Stimulated activated CD8-positive, alpha-beta memory T cell treated with anti-CD3 and anti-CD28 coated beads, Interleukin-7, amount 100 ng/mL, for 1 hour (primary cell): ENCODE measurements at regions not wholly inside any gene's neighbourhood (a gene's known extent, or its start where the extent isn't known, plus 50 kb on each side); places are given as distances from the start of the nearest gene placed in this dataset.

Experiments used
- DNase-seq, 2 donors: peaks; one replicate each; pipeline ENCODE4 v3.0.0-alpha.2; 2020; ENCODE audit warnings: low read depth in 2 of 2

DNA sequence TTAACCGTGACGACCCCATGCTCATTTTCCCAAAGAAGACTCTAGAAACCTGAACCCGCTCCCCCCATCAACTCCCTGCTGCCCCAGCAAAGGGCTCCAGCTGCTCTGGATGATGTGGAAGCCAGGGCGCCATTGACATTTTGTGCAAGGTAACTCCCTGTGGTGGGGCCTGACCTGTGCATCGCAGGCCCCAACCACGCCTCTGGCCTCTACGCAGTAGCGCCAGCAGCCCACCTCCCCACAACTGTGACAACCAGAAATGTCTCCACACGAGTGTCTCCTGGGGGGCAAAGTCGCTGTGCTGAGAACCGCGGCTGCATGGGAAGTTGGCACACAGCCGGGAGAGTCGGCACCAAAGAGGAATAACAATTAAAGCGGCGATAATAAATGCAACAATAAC is 86.9 kb upstream of the PRR5 start:
- no peak for DNase-seq

DNA sequence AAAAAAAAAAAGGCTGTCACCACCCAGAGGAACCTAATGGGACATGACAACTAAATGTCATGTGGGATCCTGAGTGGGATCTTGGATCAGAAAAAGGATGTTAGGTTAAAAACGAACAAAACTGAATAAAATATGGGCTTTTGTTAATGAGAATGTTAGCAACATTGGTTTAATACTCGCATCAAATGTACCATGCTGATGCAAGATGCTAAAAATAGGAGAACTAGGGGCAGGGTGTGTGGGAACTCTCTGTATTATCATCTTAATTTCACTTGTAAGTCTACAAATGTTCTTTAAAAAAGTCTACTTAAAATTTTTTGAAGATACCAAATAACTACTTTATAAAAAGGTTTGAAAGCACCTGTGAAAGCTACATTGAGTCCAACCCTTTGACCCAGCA is 88.8 kb upstream of the PRR5 start:
- no peak for DNase-seq

DNA sequence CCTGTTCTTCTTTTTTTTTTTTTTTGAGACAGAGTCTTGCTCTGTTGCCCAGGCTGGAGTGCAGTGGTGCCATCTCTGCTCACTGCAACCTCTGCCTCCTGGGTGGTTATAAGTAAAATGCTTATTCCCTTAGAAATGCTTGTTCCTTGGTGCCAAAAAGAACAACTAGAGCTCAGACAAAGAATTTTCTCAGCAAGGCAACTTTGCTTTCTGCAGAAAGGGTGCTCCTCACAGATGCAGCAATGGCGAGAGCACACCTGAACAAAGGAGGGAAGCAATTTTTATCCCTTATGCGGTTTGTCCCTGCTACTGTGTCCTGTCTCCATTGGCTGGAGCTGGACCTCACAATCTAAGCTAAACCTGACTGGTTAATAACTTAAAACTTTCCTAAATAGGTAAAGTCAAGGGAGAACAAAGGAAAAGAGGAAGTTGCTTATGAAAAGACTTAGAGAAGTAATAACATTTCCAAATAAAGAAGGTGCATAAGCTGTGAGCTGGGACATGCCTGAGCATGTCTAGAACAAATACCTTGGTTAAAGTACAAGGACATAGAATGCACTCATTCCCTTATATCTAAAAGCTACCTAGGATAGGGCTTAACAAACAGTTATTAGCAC is 90.0 kb upstream of the PRR5 start:
- DNase-seq, result no peak

DNA sequence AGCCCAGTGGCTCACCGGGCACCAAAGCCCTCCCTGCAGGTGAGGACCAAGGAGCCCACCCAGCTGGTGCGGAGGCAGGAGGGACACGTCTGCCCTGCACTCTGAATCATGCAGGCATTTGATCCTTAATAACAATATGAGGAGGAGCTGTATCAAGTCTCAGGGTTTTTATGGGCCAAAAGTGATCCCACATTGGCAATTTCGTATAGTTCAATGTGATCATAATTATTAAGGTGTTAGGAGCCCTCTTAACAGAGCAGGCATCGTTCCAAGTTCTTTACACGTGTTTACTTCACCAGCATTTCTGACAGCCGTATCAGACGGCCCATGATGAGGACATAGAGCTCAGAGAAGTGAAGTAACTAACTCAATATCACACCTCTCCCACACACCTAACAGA is 91.9 kb upstream of the PRR5 start:
- DNase-seq, result no peak

DNA sequence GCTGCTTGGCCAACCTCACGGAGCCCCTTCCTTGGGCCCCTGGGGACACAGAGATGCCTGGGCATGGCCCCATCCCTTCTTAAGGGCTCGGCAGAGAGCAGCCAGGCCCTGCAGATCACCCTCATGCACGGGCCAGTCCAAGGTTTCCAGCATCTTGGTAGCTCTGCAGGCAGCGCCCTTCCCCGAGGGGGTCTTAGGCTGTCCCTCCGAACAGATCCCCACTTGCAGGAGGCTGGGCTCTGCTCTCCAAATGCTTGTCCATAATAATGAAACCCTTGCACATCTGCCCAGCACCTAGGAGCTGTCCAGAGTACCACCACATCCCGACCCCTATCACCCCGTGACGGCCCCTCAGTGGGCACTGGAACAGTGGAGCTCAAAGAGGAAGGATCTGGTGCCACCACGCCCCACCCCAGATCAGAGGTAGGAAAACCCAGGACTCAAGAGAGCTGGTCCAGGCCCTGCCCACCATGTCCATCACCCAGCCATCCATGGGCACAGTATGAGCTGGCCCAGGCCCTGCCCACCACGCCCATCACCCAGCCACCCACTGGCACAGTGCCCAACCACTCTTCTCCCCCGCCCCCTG is 92.5 kb upstream of the PRR5 start:
- DNase-seq, result no peak

DNA sequence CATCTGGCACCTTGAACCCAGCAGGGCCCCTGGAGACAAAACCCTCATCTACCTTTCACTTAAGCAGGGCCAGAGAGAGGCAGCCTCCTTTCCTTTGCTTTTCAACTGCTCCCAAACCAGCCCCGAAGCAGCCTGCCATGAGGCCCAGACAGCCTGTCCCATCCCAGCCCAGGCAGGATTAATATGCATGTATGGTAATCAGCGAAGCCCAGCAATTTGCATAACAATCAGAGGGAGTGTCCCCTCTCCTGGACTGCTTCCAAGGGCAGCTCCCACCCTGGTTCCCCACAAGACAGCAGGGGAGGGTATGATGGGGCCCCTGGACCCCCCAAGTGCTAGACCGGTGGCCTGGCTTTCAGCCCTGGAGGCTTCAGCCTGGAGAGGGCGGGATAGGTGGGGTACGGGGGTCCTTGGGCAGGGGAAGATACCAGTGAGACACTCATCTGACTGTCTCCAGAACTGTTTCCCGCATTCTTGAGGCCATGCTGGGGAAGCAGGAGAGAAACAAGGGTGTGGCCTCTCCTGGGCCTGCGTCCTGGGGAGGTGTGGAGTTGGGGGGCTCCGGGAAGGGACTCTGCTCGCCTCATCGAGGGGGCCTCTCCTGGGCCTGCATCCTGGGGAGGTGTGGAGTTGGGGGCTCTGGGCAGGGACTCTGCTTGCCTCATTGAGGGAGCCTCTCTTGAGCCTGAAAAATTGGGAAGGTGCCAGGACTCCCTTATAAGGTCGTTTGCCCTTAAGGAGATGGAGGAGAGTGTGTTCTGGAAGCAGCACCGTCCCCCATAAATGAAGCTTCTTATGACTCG is 93.2 kb upstream of the PRR5 start:
- DNase-seq, result no peak

DNA sequence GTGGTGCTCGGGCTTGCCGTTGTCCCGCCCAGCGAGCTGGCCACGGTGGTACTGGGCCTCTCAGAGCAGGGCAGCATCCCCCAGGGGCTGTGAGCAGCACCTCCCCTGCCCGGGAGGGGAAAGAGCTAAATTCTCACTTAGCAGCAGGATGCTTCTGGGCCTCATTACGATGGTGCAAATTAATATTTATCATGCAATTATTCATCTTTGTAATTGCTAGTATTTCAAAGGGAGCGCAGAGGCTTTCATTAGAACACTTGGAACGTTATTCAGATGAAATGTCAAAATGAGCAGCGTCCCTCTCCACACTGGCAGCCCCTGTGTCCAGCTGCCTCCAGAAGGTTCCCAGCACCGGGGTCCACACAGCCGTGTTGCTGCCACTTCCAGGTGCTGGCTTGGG is 95.9 kb upstream of the PRR5 start:
- DNase-seq, result no peak

DNA sequence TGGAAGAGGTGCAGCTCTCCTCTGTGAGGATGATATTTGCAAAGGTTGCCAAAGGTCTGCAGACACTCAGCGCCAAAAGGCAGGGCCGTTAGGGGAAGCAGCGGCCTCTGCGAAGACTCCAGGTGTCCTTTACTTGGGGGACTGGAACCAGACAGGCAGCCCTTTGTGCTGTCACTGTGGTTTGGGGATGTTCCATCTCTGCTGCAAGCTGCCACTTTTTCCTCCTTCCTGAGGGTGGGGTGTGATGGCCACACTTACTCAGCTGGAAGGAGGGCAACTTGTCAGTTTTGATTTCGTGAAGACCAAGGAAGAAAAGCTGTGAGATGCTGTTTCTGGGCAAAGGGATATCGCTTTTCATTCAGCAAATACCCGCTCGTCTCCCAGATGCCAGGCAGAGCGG is 96.5 kb upstream of the PRR5 start:
- no peak for DNase-seq

DNA sequence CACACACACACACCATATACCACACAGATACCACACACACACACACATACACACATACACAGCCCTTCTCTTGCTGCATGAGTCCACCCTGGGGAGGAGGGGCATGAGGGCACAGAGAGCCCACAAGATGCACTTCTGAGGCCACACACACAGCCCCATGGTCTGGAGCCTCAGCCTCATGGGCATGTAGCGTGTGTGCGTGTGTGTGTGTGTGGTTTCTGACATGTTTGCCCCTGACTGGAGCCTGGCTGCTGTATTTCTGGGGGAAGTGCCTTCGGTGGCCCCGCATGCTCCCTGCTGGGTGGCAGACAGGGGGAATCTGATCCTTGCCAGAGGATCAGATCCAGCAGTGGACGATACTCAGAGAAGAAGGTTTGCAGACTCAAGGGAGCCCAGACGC is 97.0 kb upstream of the PRR5 start:
- DNase-seq, result no peak

DNA sequence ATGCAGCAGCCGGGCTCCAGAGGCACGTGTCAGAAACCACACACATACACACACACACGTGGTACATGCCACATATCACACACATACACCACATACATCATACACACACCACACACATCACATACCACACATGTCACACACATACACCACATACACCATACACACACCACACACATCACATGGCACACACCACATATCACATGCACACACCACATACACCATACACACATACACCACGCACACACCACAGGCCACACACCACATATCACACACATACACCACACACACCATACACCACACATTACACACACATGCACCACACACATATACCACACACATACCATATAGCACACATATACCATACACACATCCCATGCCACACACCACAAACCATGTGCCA is 97.5 kb upstream of the PRR5 start:
- no peak for DNase-seq

DNA sequence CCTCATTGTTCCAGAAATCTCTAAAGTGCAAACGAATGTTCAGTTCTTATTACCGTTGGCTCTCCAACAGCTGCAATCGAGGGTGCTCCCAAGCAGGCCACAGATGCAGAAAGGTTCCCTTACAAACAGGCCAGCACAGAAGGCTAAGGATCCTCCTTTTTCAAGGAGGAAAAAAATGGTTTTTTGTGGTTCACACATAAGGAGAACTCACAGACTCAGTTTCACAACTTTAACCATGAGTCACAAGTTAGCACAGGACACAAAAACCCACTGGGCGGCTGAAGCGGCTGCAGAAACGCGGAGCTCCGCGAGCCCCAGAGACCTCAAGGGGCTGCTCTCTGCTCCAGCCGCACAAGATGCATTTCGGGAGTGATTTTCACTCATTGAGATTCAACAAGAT is 98.2 kb upstream of the PRR5 start:
- no peak for DNase-seq

DNA sequence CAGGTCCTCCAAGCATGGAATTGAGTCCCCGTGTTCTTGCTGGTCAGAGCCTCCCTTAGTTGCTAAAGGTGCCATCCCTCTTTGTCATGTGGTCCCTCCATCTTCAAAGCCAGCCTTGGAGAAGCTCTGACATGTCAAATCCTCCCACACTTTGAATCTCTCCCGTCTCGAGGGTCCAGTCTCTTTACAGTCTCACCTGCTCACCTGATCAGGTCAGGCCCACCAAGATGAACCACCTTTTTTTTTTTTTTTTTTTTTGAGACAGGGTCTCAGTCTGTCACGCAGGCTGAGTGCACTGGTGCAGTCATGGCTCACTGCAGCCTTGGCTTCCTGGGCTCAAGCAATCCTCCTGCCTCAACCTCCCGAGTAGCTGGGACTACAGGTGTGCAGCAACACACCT is 100.3 kb upstream of the PRR5 start:
- DNase-seq, result no peak

DNA sequence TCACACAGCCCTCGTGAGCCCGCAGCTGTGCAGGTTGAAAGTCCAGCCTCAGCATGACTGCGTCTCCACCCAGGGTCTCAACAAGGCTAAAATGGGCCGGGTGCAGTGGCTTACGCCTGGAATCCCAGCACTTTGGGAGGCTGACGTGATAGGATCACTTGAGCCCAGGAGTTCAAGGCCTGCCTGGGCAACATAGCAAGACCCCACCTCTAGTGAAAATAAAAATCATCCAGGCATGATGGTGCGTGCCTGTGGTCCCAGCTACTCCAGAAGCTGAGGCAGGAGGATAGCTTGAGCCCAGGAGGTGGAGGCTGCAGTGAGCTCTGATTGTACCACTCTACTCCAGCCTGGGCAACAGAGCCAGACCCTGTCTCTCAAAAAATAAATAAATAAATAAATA is 100.8 kb upstream of the PRR5 start:
- DNase-seq, result no peak

DNA sequence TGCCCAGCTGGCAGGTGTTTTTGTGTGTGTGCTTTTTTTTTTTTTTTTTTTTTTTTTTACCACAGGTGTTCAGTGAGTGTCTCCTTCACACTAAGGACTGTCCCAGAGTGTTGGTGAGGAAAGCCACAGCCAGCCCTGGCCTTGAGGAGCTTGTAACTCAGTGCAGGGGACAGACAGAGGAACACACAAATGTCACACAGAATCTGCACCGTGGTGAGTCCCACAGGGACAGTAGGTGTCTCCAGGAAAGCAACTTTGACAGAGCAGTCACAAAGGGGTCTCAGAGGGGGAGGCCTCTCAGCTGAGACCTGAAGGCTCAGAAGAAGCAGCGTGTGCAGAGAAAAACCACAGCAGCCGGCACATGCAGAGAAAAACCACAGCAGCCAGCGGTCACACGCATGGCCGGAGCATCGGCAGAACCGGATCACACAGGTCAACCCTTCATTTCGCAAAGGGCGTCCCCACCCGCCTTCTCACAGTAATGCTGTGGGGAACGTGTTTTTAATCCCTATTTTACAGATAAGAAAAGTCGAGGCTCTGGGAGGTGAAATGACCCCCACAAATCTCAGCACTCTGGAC is 101.7 kb upstream of the PRR5 start:
- no peak for DNase-seq

DNA sequence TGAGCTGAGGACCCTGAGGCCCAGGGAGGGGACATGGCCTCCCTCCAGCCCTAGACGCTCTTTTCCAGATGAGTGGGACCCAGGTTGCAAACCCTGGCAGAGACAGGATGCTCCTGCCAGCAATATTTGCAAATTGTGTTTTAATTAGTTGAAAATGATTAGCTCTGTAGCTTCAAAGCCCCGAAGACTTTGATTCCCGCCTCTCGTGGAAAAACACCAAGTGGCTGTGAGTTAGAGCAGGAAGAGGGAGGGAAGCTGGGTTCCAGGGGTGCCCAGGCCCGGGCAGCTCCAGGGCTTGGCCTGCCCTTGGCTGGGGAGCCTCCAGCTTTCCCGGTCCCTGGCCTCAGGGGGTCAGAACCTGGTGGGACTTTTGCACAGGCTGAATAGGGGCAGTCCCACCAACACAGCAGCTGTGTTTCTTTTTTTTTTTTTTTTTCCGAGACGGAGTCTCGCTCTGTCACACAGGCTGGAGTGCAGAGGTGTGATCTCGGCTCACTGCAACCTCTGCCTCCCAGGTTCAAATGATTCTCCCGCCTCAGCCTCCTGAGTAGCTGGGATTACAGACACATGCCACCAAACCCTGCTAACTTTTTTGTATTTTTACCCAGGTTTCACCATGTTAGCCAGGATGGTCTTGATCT is 101.6 kb upstream of the RTL6 start:
- no peak for DNase-seq

DNA sequence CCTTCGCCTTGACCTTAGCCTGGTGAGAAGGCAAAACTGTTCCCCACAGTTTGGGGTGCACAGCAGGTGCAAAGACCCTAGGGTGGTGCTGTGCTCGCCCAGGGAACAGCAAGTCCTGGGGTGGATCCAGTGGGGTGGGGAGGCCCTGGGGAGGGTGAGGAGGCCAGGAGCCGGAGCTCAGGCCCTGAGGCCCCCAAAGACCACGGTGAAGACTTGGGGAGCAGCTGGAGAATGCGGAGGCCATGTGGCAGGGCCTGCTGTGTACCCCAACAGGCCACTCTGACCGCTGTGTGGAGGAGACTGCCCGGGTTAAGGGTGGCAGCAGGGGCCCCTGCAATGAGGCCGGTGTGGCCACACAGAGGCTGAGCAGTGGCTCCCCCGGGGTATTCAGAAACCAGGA is 101.1 kb upstream of the RTL6 start:
- DNase-seq, result no peak

DNA sequence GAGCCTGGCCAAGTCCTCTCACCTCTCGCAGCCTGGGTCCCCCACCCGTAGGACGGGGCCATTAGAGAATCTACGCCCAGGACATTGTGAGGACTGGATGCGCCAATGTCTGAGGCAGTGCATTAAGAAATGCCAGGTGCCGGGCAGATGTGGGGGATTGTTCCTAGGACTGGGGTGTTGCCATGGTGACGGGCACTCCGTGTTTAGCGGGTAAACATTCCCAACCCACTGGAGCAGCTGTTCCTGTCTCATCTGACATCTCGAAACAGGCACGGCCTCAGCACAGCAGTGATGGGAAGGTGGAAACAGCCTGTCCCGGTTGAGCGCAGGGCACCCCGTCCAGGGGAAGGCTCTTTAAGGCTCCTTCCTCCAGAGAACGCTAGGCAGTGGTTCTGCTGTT is 99.6 kb upstream of the RTL6 start:
- DNase-seq, result no peak

DNA sequence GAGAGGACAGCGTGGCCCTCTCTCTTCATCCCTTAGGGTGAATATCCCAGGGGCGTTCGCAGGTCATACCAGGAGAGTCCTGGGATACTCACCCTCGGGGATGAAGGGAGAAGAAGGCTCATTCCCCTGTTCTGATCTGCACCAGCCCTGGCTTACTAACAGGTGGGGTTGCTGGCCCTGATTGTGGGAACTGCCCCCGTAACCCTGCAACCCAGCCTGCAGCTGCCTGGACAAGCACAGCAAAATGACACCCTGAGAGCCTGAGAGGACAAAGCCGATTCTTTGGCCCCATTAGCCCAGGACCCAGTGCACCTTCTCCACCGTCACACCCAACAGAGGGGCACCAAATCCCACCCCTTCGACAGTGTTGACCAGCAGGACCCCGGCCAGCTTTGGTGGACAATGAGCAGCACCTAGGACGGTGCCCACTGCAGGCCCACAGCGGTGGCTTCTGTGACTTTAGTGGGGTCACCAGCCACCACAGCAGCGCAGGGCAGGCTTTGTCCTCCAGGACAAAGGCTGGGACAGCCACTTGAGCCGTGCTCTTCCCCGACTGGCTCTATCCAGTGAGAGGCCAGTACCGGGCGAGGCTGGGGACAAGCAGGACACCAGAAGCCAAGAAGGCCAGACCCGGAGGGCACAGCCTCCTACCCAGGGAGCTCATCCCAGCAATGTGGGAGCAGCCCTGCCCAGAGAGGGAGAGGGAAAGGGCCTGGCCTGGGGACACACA is 98.5 kb upstream of the RTL6 start:
- no peak for DNase-seq

DNA sequence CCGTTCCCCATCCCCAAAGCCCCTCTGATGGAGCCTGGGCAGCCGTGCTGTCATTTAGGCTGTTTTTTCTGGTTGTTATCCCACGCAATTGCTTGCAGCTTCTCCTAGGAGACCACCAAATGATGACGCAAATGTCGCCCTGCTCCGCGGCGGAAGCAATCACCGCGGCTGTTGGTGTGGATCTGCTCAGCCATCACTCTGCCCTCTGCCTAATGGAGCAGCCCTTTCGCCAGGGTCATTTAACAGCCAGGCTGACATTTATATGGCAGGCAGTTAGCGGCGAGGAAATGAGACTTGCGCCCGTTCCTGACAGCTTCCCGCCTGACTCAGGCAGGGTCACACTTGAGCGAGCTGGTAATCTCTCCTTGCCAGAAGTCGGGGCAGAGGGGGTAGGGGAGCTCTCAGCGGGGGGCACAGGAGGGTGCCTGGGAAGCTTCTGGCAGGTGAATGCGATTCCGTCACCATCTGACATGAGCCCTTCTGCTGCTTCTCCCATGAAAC is 97.9 kb upstream of the RTL6 start:
- no peak for DNase-seq

DNA sequence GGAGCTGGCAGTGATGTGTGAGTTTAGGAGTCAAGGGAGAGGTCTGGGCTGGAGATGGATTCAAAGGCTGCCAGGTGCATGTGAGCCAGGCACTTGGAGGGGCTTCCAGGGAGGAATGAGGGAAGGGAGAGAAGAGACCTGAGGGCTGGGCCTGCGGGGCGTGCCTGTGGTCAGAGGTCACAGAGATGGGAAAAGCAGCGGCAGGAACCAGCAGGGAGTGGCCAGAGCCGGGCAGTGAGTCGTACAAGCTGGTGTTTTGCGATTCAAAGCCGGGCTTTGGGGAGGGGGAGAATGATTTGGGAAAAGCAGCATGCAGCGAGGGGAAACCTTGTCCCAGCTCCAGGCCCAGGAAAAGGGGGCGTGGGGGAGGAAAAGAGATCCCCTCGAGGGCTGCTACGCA is 96.9 kb upstream of the RTL6 start:
- no peak for DNase-seq

DNA sequence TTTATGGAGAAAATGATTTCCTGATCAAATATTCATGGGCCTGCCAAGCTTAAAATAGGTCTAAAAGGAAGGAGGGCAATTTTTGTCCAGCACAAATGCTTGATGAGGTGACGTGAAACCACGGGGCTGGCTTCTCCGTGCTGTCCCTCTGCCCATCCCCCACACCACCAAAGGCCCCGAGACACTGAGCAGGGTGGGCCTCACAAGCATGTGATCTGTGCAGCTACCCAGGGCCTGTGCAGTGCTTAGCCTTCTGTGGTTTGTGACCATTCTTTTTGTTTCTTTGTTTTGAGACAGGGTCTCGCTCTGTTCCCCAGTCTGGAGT is 94.8 kb upstream of the RTL6 start:
- DNase-seq, result no peak
